Activated CD8-positive, alpha-beta T cell treated with anti-CD3 and anti-CD28 coated beads, Interleukin-2, amount 10 ng/mL, durations not matched to agents 7 days and 5 days (primary cell): ENCODE measurements at regions not wholly inside any gene's neighbourhood (a gene's known extent, or its start where the extent isn't known, plus 50 kb on each side); places are given as distances from the start of the nearest gene placed in this dataset.

Experiments used
- ATAC-seq: fragments of 150-1000 bp; cut with Tn5 transposase; one replicate; pipeline ENCODE4 v1.10.0; 2021; ENCODE audit warnings: moderate library complexity
- CTCF ChIA-PET: fragments of 350-600 bp; sonication (Branson Sonifier 250); formaldehyde crosslinking; loops from one replicate; lab custom pipeline; 2021; ENCODE audit warnings: antibody characterized with exemption; lab: Charles Lee
- POLR2A ChIA-PET: fragments of 350-600 bp; sonication (Branson Sonifier 250); formaldehyde crosslinking; loops from one replicate; lab custom pipeline; 2021; ENCODE audit warnings: antibody characterized with exemption; lab: Charles Lee
- DNase-seq: peaks from one replicate; pipeline ENCODE4 v3.0.0-alpha.2; 2020
- H3K27ac Mint-ChIP-seq: one replicate; pipeline ENCODE4 v1.8.0; 2021; ENCODE audit warnings: mild to moderate bottlenecking, mixed read lengths
- H3K27me3 Mint-ChIP-seq: one replicate; pipeline ENCODE4 v1.8.0; 2021; ENCODE audit warnings: low read depth, mixed read lengths
- H3K36me3 Mint-ChIP-seq: one replicate; pipeline ENCODE4 v1.8.0; 2021; ENCODE audit warnings: low read depth, mixed read lengths
- H3K4me1 Mint-ChIP-seq: one replicate; pipeline ENCODE4 v1.8.0; 2021; ENCODE audit warnings: low read depth, mixed read lengths
- H3K4me3 Mint-ChIP-seq: one replicate; pipeline ENCODE4 v1.8.0; 2021; ENCODE audit warnings: mild to moderate bottlenecking, mixed read lengths
- H3K9me3 Mint-ChIP-seq: one replicate; pipeline ENCODE4 v1.8.0; 2022; ENCODE audit warnings: mixed read lengths; ENCODE audit not compliant: insufficient read depth

- Mint-ChIP-seq H3K4me1 (peaks cover 90% of the 10 kb centered on the region), H3K9me3 (no peaks in the 10 kb centered on the region), H3K27ac (peak overlapping the region; percentile 64), H3K4me3 (no peak overlapping the region), H3K36me3 (peaks cover 40% of the 10 kb centered on the region), H3K27me3 (no peaks in the 10 kb centered on the region)
- DNase-seq (no peak), ATAC-seq (no peak)
- ChIA-PET CTCF (interaction anchor here (1.0 to 2.5 kb wide), 6 partner anchors 9 to 201 kb away, joined by 3 to 10 read pairs (median 4); no protein-coding TSS in a partner anchor), POLR2A (interaction anchor here (4.9 kb wide), 1 partner anchor 12 kb away, joined by 29 read pairs; no protein-coding TSS in a partner anchor)
These were observed 239.4 kb upstream of the CRY1 start for GRCh38 chr12:107332743-107333142.

- Mint-ChIP-seq H3K27ac (no peak overlapping the region), H3K4me1 (peaks cover 63% of the 10 kb centered on the region), H3K9me3 (no peaks in the 10 kb centered on the region), H3K4me3 (no peak overlapping the region), H3K27me3 (no peaks in the 10 kb centered on the region), H3K36me3 (peaks cover 41% of the 10 kb centered on the region)
- ATAC-seq = no peak
- ChIA-PET POLR2A (interaction anchor here (1.1 to 2.2 kb wide), 2 partner anchors 16 to 36 kb away, joined by 3 to 11 read pairs; no protein-coding TSS in a partner anchor), CTCF (interaction anchor here (0.8 to 1.7 kb wide), 5 partner anchors 13 to 66 kb away, joined by 3 to 6 read pairs (median 4); no protein-coding TSS in a partner anchor)
- no peak for DNase-seq
These were observed 242.6 kb upstream of the CRY1 start for GRCh38 chr12:107335802-107336570.

GRCh38 chr12:107336695-107337094 lies 243.3 kb upstream of the CRY1 start:
- POLR2A ChIA-PET = interaction anchor here (0.8 to 2.2 kb wide), 4 partner anchors 13 to 35 kb away, joined by 3 to 11 read pairs (median 3); no protein-coding TSS in a partner anchor
- DNase-seq = no peak
- Mint-ChIP-seq H3K9me3 (no peaks in the 10 kb centered on the region), H3K4me1 (peaks cover 56% of the 10 kb centered on the region), H3K27me3 (no peaks in the 10 kb centered on the region), H3K4me3 (no peak overlapping the region), H3K36me3 (peaks cover 47% of the 10 kb centered on the region), H3K27ac (no peak overlapping the region)
- CTCF ChIA-PET = interaction anchor here (0.7 to 1.7 kb wide), 6 partner anchors 12 to 66 kb away, joined by 3 to 6 read pairs (median 4); no protein-coding TSS in a partner anchor
- ATAC-seq = no peak

- Mint-ChIP-seq H3K36me3 (peaks cover 49% of the 10 kb centered on the region), H3K4me3 (no peak overlapping the region), H3K27ac (peak overlapping the region; percentile 50), H3K4me1 (peaks cover 48% of the 10 kb centered on the region), H3K9me3 (no peaks in the 10 kb centered on the region), H3K27me3 (no peaks in the 10 kb centered on the region)
- ChIA-PET CTCF (interaction anchor here (0.7 to 1.7 kb wide), 4 partner anchors 11 to 65 kb away, joined by 4 to 6 read pairs (median 5); no protein-coding TSS in a partner anchor), POLR2A (interaction anchor here (0.8 to 2.2 kb wide), 5 partner anchors 12 to 34 kb away, joined by 3 to 11 read pairs (median 3); no protein-coding TSS in a partner anchor)
- DNase-seq = peak; percentile 40
- ATAC-seq = peak; percentile 38
These were observed 244.2 kb upstream of the CRY1 start for GRCh38 chr12:107337346-107338095.

GRCh38 chr12:107339487-107339886 lies 246.1 kb upstream of the CRY1 start:
- POLR2A ChIA-PET = interaction anchor here (2.7 kb wide), 1 partner anchor 19 kb away, joined by 7 read pairs; no protein-coding TSS in a partner anchor
- Mint-ChIP-seq H3K27ac (no peak overlapping the region), H3K9me3 (peaks cover 3% of the 10 kb centered on the region), H3K27me3 (no peaks in the 10 kb centered on the region), H3K4me1 (peaks cover 28% of the 10 kb centered on the region), H3K36me3 (peaks cover 49% of the 10 kb centered on the region), H3K4me3 (no peak overlapping the region)
- CTCF ChIA-PET = no interaction called here
- ATAC-seq (no peak), DNase-seq (no peak)

- ATAC-seq (no peak), DNase-seq (no peak)
- Mint-ChIP-seq H3K4me1 (peaks cover 26% of the 10 kb centered on the region), H3K9me3 (peaks cover 3% of the 10 kb centered on the region), H3K27me3 (no peaks in the 10 kb centered on the region), H3K36me3 (peaks cover 47% of the 10 kb centered on the region), H3K4me3 (no peak overlapping the region), H3K27ac (no peak overlapping the region)
- CTCF ChIA-PET = no interaction called here
- POLR2A ChIA-PET = interaction anchor here (1.0 to 2.7 kb wide), 2 partner anchors 19 to 22 kb away, joined by 3 to 7 read pairs; no protein-coding TSS in a partner anchor
These were observed 246.6 kb upstream of the CRY1 start for GRCh38 chr12:107339932-107340331.

GRCh38 chr12:107340898-107341297 lies 247.5 kb upstream of the CRY1 start:
- no peak for ATAC-seq
- H3K36me3 Mint-ChIP-seq = peaks cover 49% of the 10 kb centered on the region
- ChIA-PET CTCF (no interaction called here), POLR2A (interaction anchor here (1.0 to 2.7 kb wide), 2 partner anchors 20 to 21 kb away, joined by 3 to 7 read pairs; no protein-coding TSS in a partner anchor)
- no peaks in the 10 kb centered on the region for H3K27me3 Mint-ChIP-seq
- H3K9me3 Mint-ChIP-seq = peaks cover 3% of the 10 kb centered on the region
- H3K27ac Mint-ChIP-seq = no peak overlapping the region
- DNase-seq = no peak
- H3K4me1 Mint-ChIP-seq = peaks cover 26% of the 10 kb centered on the region
- no peak overlapping the region for H3K4me3 Mint-ChIP-seq

GRCh38 chr12:107344035-107344808 lies 250.9 kb upstream of the CRY1 start:
- Mint-ChIP-seq H3K36me3 (peaks cover 56% of the 10 kb centered on the region), H3K27ac (no peak overlapping the region), H3K4me3 (no peak overlapping the region), H3K4me1 (peaks cover 26% of the 10 kb centered on the region), H3K9me3 (peaks cover 7% of the 10 kb centered on the region), H3K27me3 (no peaks in the 10 kb centered on the region)
- ATAC-seq = no peak
- no peak for DNase-seq
- POLR2A ChIA-PET = no interaction called here
- CTCF ChIA-PET = interaction anchor here (0.8 to 1.7 kb wide), 4 partner anchors 13 to 61 kb away, joined by 3 to 5 read pairs (median 4); no protein-coding TSS in a partner anchor

GRCh38 chr12:107347261-107347660 lies 253.9 kb upstream of the CRY1 start:
- peaks cover 37% of the 10 kb centered on the region for H3K4me1 Mint-ChIP-seq
- peaks cover 30% of the 10 kb centered on the region for H3K36me3 Mint-ChIP-seq
- H3K4me3 Mint-ChIP-seq = no peak overlapping the region
- ChIA-PET POLR2A (no interaction called here), CTCF (no interaction called here)
- ATAC-seq (no peak), DNase-seq (no peak)
- no peak overlapping the region for H3K27ac Mint-ChIP-seq
- H3K9me3 Mint-ChIP-seq = peaks cover 7% of the 10 kb centered on the region
- no peaks in the 10 kb centered on the region for H3K27me3 Mint-ChIP-seq

- no peak for DNase-seq
- ChIA-PET POLR2A (interaction anchor here (1.1 to 1.6 kb wide), 2 partner anchors 12 to 29 kb away, joined by 3 to 7 read pairs; no protein-coding TSS in a partner anchor), CTCF (interaction anchor here (0.8 to 1.5 kb wide), 5 partner anchors 13 to 217 kb away, joined by 3 to 4 read pairs (median 4); no protein-coding TSS in a partner anchor)
- Mint-ChIP-seq H3K9me3 (peaks cover 10% of the 10 kb centered on the region), H3K36me3 (peaks cover 29% of the 10 kb centered on the region), H3K4me3 (no peak overlapping the region), H3K27me3 (no peaks in the 10 kb centered on the region), H3K4me1 (peaks cover 56% of the 10 kb centered on the region), H3K27ac (no peak overlapping the region)
- no peak for ATAC-seq
These were observed 255.8 kb upstream of the CRY1 start for GRCh38 chr12:107349008-107349747.
